Inferior parietal cortex (tissue), 1 donor: ENCODE measurements at regions not wholly inside any gene's neighbourhood (a gene's known extent, or its start where the extent isn't known, plus 50 kb on each side); places are given as distances from the start of the nearest gene placed in this dataset.
"Not testable (repeated sequence)": the region's sequence is repeated elsewhere in the genome, so short reads cannot be mapped to it uniquely, and the experiment has no call there.

Experiments used
- DNase-seq: peaks from one replicate; pipeline ENCODE4 v3.0.0-alpha.2; 2016; ENCODE audit errors: extremely low spot score

DNA sequence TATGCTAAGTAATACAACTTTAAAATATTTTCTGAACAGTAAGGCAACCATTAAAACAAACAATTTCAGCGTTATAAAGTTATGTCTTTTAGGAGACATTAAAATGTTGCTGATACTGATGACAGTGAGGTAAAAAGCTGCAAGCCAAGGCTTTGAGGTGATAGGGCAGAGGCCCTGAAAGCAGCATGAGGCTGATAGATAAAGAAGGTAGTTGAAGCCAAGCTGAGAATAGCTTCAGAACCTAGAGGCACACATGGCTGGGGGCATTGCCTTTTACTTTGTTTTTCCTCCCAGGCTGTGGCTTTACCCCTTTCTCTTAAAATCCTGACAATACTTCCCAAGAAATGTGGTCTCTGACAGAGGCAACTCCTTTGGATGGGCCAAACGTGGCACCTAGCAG is 149.0 kb upstream of the WWC1 start:
- no peak for DNase-seq

DNA sequence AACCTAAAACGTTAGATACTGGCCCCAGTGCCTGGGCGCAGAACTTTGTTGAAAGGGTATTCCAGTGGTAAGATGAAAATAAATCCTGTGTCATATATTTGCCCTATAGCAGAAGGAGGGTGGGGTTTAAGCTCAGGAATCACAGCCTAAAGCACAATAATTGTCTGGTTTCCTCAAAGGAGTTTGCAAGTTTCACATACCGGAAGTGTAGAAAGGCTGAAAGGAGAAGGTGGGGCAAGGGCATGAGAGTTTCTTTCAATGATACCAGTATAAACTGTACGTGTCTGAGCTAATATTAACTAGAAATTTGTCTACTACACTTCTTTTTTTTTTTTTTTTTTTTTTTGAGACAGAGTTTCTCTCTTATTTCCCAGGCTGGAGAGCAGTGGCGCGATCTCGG is 147.9 kb upstream of the WWC1 start:
- not testable (repeated sequence) for DNase-seq

DNA sequence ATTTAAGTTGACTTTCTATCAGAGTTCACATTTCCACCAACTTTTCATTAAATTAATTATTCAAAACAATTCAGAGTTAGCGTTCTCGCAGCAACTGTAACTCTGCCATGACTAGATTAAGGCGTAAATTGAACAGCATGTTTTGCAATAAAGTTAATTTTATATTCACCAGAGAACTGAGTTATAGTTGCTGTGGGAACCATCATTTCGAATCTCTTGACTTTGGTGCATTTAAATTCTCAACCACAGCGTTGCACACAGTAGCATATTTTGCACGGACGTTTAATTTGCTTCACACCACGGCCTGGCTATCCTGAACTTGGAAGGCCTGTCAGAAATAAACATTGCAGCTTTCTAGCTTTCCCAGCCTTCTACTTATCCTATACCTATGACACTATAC is 144.3 kb upstream of the WWC1 start:
- no peak for DNase-seq

DNA sequence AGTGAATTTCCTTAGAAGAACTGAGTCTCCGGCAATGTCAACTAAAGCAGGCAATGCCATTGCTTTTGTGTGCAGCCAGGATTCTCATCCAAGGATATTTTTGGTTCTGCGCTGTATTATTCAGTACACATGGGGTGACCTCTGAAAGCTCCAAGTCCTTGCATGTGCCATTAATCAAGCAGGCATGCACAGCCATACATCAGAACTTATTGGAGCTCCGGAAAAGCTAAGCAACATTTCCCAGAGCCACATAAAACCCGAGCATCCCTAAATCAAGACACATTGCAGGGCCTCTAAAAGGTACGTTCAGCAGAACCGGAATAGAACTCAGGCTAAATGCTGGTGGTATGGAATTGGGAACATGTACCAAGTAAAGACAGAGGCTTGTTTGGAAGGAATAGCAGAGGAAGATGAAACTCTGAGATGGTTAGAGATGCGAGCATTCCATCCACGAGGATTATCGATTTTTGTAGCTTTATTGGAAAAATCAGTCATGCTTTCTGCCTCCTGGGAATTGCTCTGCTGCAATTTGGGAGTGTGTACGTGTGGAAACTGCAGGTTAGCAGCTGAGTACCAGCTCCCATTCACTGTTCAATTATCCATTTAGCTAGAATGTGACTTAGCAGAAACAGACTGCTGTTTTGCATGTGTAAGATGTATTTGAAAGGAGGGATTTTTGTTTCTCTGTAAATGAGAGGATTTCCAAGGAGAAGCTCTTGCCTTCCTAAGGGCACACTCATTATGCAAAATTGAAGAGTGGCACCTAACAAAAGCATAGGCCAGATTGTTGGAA is 143.7 kb upstream of the WWC1 start:
- peak; percentile 33 for DNase-seq

DNA sequence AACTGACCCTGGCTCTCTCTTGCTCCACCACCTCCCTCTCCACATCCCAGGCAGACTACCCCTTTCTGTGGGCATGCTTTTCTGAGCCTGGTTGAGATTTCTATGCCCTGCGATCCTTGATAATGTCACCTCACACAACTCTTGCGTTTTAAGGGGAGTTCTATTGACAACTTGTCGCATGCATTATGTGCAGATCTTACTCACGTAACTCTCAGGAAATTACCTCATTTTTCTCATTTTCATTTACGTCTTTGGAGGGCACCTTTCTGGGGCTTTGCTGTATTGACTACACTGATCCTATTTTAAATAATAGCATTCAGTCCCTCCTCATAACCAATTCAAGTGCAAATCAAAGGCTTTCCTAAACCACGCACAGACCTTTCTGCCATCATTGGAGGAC is 140.4 kb upstream of the WWC1 start:
- no peak for DNase-seq

DNA sequence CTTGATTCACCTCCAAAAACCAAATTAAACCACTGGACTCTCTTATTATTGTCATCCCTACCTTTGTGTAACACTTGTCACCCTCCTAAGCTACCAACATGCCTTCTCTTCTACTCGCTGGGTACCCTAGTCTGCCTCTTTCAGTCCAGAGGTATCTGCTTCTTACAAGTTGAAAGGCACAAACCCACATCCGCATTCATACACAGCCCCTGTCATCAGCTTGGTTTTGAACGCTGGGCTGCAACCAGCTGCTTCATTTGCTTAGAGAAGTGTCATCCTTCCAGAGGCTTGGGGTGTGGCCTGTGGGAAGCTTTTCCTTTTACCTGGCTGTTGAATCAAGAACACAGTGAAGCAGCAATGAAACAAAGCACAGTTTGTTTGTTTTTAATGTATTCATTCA is 138.8 kb upstream of the WWC1 start:
- no peak for DNase-seq

DNA sequence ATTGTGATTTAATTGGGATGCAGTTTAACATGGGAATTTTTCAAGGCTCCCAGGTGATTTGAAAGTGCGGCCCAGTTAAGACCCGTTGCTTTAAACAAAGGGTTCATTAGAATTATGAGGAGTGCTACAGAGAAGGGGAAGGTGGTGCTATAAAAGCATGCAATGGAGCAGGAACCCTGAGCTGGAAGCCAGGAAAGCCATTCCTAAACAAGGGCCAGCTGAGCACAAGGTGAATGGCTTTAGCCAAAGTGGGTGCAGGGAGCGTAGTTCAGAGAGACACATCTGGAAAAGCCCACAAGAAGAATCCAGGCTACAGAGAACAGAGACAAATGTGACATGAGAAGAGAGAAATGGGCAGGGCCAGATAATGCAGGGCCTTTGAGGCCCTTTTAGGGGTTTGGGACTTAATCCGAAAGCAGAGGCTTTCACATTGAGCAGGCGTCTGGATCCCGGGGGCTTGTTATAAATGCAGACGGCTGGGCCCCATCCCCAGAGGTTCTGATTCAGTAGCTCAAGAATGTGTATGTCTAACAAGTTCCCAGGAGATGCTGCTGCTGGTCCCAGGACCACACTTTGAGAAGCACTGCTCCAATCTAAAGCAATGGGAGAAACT is 138.1 kb upstream of the WWC1 start:
- DNase-seq = no peak

DNA sequence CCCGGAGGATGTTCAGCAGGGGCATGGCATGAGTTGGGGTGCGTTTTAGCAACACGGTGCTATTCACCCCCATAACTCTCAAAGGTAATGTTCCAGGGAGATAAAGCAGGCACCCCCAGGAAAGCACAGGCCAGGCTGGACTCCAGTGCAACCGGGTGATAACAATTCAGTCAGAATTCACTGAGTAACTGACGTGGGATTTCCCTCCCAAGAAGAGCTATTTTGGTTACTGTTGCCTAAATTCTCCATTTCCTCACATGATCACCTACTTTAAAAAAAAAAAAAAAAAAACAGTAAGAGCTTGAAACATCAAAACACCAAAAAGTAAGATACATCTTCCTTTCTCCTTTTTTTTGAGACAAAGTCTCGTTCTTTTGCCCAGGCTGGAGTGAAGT is 137.6 kb upstream of the WWC1 start:
- DNase-seq = no peak

DNA sequence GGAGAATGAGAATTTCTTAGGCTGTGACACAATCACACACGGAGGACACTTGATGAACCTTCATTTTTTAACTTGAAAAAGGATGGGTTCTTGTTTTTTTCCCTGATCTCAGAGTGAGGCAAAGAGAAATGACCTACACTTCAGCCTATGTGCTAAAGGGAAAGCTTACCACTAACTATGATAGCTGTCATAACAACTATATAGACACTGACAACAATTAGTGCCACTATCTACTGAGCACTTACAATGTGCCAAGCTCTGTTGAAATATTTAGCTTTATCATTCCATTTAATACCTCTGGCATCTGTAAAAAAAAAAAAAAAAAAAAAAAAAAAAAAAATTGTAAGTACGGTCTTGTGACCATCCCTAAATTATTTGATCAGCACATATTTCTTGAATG is 135.9 kb upstream of the WWC1 start:
- DNase-seq = no peak

DNA sequence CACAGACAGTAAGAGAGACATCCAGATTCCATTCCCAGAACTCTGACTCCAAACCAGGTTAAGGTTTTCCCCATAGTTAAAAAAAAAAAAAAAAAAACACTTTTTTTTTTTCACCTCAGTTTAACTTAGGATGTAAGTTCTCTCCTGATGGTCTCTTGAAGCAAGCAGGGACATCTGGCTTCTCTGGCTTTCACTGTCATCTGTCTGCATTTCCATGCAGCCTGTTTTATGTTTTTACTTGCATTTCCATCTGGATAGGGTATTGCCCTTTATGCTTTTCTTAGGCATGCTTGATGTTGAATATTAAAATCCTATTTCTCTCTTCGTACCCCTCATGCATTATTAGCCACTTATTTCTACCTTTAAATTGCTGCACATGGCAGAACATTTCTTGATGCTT is 135.3 kb upstream of the WWC1 start:
- DNase-seq = no peak

DNA sequence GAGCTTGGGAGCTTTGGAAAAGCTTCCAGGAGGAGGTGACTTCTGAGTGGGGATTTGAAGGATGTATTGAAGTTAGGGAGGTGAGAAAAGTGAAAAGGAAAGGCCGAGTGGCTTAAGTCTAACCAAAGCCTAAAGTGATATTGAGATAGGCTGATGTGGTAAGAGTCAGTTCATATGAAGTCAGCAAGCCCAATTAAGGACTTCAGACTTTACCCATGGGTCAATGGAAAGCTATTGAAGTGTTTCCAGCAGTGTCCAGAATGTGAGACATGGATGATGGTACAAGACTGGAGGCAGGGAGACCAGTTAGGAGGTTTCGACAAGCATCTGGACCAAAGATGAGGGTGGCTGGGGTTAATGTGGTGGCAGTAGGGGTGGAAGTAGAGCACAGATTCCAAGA is 134.3 kb upstream of the WWC1 start:
- DNase-seq = no peak

DNA sequence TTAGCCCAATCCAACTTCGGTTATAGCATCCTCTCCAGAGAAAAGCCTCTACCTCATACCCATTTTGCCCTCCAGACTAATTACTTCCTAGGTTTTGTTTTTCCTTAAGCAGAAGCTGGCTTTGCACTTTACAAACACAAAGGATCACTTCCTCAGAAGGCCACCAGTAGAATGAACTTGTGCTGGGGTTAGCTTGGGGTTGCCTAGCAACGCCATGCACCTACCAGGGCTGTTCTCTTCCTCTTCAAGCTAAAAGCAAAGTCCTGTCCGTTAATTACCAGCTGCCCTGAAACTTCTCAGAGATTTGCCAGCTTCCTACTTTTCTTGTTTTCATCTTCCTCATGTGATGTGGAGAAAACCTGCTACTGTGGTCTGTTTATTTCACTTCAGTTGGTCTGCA is 132.0 kb upstream of the WWC1 start:
- no peak for DNase-seq

DNA sequence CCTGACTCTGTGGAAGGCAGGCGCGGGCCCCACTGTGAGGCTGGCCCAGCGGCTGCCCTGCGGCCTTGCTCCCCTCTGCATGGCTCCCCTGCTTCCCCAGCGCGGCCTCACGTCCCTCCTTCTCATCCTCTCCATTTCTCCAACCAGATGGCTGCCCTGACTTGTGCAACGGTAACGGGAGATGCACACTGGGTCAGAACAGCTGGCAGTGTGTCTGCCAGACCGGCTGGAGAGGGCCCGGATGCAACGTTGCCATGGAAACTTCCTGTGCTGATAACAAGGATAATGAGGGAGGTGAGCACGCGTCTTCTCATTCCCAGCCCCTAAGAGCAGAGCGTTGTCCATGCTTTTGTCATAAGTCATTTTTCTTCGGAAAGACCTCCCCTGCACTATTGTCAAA is 129.0 kb upstream of the WWC1 start:
- DNase-seq = no peak

DNA sequence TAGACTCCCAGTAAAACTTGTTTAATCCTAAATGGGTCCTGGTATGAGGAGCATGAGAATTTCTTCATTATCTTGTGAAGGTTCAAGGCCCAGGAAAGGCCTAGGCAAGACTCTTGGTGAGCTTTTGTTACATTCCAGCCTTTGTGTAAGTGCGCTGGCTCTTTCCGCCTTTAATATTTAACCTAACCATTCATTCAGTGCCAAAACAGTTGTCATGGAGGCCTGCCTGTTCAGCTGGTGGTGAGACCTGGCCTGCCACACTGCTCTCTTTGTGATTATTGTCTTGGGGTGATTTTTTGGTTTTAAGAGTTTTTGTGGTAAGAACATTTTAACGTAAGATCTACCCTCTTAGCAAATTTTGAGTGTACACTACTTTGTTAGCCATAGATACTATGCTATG is 127.5 kb upstream of the WWC1 start:
- no peak for DNase-seq

DNA sequence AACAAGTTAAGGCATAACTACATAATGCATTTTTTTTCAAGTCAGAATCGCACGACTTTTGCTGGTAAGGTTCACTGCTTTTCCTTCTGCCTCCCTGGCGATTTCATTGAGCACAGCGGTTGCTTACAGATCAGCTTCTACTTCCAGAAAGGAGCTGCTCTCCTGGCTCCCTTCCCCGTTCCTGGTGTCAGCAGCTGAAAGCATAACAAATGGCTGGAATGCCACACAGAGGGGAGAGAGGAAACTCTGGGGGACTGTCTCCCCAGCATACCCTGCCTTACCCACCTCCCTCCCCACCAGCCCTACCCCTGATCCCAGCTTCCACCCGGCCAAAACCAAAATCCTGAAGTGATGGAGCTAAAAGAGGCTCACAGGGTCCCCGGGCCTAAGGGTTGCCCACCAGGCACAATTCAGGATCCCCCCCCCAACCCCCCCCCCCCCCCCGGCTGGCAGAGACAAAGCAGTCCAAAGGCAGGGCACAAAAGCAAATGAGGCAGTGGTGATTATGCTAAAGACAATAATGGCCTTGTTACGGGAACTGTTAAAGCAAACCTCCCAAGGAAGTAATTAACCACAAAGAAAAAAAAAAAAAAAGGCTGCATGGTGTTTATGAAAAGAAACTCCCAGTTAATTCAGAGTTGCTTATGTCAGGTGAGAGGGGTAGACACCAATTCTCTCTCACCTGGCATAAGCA is 126.1 kb upstream of the WWC1 start:
- DNase-seq = no peak

DNA sequence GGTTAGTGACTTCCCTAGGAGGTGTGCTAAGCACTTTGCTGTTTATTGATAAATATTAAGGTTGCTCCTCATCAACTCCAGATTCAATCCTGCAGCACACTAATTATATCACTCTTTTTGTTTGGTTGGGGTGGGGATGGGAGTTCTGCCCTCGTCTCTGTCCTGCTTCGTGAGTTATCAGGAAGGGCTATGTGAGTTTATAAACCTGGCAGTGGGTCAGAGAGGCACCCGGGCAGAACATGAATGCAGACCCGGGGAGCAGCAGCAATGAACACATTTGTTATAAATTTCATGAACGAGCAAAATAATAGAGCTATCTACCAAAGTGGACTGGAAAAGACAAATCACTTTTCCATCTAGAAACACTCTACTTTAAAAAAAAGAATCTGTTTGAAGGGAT is 125.5 kb upstream of the WWC1 start:
- DNase-seq = no peak

DNA sequence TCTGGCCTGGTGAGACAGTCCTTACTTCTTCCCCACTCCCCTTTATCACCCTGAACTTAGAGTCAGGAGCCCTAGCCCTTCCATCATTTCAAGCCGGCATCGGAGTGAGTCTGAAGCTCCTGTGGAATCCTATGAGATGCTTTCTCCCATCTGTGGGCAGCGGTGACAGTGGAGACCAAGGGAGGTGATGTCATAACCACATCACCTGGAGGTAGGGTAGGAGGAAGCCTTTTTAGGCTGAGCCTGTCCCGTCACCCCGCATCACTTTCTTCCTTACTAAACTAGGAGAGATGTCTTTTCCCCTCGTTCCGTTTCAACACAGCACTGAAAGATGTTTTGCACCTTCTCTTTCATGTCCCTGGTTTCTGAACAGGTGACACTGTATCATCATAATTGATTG is 124.1 kb upstream of the WWC1 start:
- DNase-seq = no peak

DNA sequence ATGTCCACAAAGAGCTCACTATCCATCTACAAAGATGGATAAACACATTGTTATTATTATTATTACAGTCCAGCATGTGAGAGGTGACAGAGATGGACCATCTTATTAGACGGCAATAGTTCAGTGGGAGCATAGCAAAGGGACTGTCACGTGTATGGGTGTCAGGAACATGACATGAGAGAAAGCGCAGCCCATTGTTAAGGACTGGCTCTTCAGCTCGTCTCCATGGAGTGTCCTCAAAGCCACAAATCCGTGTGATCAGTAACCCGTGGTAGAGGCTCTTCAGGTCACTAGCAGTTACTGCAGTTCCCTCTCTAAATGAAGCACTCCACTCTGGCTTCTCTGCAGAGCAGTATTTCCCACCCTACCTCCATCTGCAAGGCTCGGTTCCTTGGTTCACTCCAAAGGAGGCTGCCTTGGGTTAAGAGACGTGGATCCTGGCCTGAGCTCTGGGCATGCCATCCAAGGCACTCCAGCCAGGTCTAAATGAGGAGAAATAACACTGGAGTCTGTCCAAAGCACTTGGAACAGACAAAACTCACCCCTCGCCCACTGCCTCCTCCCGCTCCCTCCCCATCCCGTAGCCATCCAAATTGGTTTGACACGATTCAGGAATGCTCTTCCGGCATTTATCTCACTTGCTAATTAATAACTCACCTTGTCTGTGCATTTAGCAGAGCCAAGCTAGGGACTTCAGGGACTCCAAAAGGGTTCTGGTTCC is 122.3 kb upstream of the WWC1 start:
- DNase-seq = no peak

DNA sequence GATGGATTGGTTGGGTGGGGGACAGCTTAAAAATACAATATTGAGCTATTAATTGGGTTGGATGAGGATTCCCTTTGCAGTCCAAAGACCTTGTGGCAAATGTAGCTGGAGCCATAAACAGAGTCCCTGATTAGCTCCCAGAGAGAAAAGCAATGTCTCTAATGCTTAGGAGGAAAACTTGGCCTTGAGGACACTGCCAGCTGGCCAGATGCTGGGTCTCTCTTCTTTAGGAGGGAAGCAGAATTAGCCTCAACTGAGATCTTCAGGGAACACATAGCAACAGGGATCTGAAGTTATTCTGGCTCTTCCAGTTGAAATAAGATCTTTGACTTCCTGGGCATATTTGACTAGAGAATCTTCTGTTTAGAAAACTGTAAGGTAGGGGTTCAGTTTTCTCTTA is 121.7 kb upstream of the WWC1 start:
- DNase-seq = no peak

DNA sequence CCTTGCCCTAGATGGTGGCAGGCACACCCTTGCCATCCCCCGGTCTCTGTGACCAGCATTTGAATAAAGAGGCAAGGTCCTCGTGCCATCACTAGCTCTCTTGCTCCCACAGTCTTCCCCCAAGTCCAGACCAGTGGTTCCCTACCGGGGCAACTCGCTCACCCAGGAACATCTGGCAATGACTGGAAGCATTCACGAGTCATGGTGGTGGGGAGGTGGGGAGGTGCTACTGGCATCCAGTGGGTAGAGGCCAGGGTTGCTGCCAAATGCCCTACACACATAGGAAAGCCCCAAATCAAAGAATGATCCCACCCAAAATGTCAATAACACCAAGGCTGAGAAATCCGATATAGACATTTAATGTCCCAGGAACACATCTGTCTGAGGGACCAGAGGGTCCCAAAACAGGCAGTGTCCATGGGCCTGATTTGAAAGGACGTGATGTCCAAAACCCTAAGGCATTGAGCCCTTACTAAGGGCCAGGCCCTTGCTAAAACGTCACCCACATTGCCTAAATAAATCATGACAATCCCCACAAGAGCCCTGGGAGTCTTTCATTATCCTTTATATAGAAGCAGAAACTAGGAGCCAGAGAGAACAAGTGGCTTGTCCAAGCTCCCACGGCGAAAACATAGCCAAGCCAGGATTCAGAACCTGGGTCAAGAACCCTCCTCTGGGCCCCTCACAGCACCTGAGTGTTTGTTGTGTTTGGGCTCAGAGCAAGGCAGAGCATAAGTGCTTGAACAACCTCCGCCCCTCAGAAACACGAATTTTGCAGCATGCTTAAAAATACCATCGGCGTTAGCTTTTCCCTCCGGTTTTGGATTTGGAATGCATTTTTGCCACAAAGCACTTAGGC is 119.3 kb upstream of the WWC1 start:
- DNase-seq = no peak

DNA sequence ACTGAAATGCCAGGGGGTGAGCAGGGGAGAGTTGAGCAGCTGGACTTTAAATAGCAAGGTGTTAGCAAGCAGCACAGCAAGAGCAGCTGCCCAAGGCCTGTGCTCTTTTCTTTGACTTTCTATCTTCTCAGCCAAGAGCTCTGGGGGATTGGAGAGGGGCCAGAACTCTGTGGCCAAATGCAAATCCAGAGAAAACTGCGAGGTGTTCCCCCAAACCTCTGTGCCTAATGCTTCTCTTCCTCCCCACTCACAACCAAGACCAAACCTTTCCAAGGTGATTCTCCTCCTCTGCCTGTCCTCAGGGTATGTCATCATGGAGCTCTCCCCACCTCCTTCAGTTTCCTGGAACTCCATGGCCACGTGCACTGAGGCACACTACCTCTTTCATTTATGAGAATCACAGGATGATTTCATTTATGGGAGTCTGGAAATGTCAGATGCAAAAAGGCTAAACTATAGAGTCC is 118.7 kb upstream of the WWC1 start:
- DNase-seq = no peak

DNA sequence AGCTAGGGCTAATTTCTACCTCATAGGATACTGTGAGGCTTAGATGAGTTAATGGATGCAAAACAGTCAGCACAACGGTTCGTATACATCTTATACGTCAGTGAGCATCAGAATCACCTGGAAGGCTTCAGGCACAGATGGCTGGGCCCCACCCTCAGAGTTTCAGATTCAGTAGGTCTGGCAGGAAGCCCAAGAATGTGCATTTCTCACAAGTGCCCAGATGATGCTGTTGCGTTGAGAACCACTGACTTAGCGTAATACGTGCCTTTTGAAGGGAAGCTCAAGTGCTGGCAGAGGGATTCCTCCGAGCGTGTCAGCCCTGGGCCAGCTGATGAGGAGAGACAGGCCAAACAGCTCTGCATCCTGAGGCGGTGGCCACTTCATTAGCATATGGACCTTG is 117.1 kb upstream of the WWC1 start:
- no peak for DNase-seq
